ENCODE measurements at regions not wholly inside any gene's neighbourhood (a gene's known extent, or its start where the extent isn't known, plus 50 kb on each side); places are given as distances from the start of the nearest gene placed in this dataset.

DNA sequence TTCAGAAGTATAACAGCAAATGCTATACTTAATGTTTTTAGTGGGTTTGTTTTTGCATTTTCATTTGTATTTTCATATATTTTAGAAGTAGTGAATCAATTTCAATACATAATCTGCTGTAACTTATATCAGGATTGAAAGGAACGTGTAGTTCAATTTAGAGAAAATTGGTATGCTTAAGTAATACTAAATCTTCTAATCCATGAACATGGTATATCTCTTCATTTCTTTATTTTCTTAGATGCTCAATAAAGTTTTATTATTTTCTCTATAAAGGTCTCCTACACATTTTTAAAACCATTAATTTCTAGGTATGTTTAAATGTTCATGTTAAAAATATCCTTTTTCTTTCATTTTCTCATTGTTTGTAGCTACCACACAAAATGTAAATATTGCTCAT, 85.1 kb downstream of the STMND1 start:
- TF ChIP-seq POLR2A (IDR thresholded peaks at IDR 0.05) (no peak), CTCF (IDR thresholded peaks at IDR 0.05) (no peak)

Data from vagina (tissue), 2 donors.